ENCODE measurements at regions not wholly inside any gene's neighbourhood (a gene's known extent, or its start where the extent isn't known, plus 50 kb on each side); places are given as distances from the start of the nearest gene placed in this dataset.

DNA sequence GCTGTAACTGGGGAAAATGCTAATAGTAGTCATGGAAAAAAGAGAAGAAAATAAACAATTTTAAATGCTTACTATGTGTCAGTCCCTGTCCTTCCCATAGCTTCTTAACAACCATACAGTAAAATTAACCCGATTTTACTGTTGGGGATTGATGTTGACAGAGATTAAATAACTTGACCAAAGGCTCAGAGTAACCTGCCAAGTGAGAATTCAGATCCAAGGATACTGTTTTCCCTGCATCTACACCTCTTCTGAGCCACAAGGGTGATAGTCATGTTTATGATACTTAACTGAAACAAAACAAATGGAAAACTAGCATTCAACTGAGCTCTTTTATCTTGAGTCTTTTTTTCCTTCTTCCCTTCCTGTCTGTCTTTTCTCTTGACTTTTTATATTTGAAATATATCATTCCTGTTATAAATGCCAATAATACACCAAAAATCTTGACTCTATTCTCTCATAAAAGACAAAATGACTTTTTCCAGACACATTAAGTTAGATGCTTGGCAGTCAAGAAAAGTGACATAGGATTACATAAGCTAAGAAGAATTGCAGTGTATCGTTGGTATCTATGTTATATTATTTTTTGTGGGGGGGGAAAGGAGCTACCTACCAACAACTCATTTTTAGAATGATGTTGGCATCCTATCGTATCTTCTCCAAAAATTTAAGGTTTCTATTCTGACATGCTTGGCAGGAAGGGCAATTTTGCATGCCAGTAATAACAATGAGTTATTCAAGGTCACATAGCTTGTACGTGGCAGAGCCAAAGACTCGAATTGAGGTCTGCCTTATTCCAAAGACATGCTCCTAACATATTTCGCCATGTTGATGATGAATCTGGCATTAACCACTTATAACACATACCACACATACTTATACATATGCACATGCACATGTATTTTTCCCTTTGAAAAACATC is 306.6 kb upstream of the KCNH8 start:
- Histone ChIP-seq H3K4me2 (ENCODE audit: insufficient read depth in 1 of 2, low read depth in 2 of 2, low read length in 2 of 2) (no peak overlapping the region), H3K56ac (replicated peaks; ENCODE audit: insufficient read length, low read depth, low read length) (no peak overlapping the region), H2BK12ac (ENCODE audit: low read depth, low read length) (no peak overlapping the region), H4K5ac (ENCODE audit: insufficient read length, low read depth, low read length) (no peak overlapping the region), H3K27ac (ENCODE audit: low read depth, low read length) (no peak overlapping the region), H2BK120ac (replicated peaks; ENCODE audit: low read depth, low read length) (no peak overlapping the region), H3K9ac (replicated peaks in 1 of 4; ENCODE audit: extremely low read depth in 1 of 4, low read depth in 3 of 4, low read length in 3 of 4) (no peak overlapping the region), H3K79me2 (ENCODE audit: control insufficient read depth in 1 of 2, insufficient read depth in 2 of 2, low read length in 2 of 2) (no peaks in the 10 kb centered on the region), H3K36me3 (ENCODE audit: control insufficient read depth in 2 of 4, insufficient read depth in 4 of 4, low read length in 3 of 4) (no peaks in the 10 kb centered on the region), H3K9me3 (ENCODE audit: insufficient read depth in 2 of 2, low read depth in 1 of 2, low read length in 1 of 2) (no peaks in the 10 kb centered on the region), H3K4ac (replicated peaks; ENCODE audit: insufficient read length, low read depth, low read length) (no peak overlapping the region), H3K79me1 (ENCODE audit: low read depth, low read length) (no peaks in the 10 kb centered on the region), H3K23me2 (ENCODE audit: low read depth, low read length) (no peaks in the 10 kb centered on the region), H2BK15ac (ENCODE audit: low read length) (no peak overlapping the region), H3K23ac (ENCODE audit: insufficient read length) (no peak overlapping the region), H2BK20ac (ENCODE audit: low read length) (no peak overlapping the region), H4K91ac (replicated peaks; ENCODE audit: insufficient read length, low read length) (no peak overlapping the region), H3K18ac (ENCODE audit: extremely low read depth, low read length) (no peak overlapping the region), H3K4me1 (replicated peaks in 1 of 4; ENCODE audit: control insufficient read depth in 3 of 4, insufficient read depth in 4 of 4, low read length in 3 of 4) (peaks cover 0 to 3% (median 2%) of the 10 kb centered on the region in 4 experiments; a peak in 1 of 7 replicates), H2AFZ (ENCODE audit: low read length) (no peak overlapping the region), H2BK5ac (ENCODE audit: low read depth, low read length) (no peak overlapping the region), H4K8ac (ENCODE audit: extremely low read depth, insufficient read depth, low read length) (no peak overlapping the region), H3K4me3 (ENCODE audit: extremely low read depth in 1 of 4, insufficient read depth in 2 of 4, low read depth in 3 of 4, low read length in 4 of 4) (no peak overlapping the region), H3K27me3 (replicated peaks in 1 of 4; ENCODE audit: control insufficient read depth in 3 of 4, extremely low read depth in 1 of 4, insufficient read depth in 3 of 4, low read length in 3 of 4) (no peaks in the 10 kb centered on the region), H2AK5ac (ENCODE audit: low read depth, low read length) (no peak overlapping the region), H4K20me1 (replicated peaks in 1 of 2; ENCODE audit: control insufficient read depth in 1 of 2, insufficient read depth in 2 of 2, low read length in 2 of 2) (no peaks in the 10 kb centered on the region), H3K14ac (ENCODE audit: insufficient read length) (no peak overlapping the region)
- CTCF ChIA-PET (ENCODE audit: partially characterized antibody) = interaction anchor here (3.0 to 3.6 kb wide), 2 partner anchors 147 to 189 kb away, joined by 8 to 18 read pairs; no protein-coding TSS in a partner anchor
- WGBS, 2 experiments (ENCODE audit: extremely low coverage in 1 of 2, insufficient coverage in 1 of 2, insufficient read length in 1 of 2, insufficient replicate concordance in 2 of 2, low coverage in 1 of 2, low lambda C conversion rate in 2 of 2, missing lambda C conversion rate in 1 of 2) = 89% methylated on average over 6 of the region's 6 CpGs; no CpG with 5 or more reads in 1 of the 2 experiments
- FAIRE-seq (no peak), DNase-seq (ENCODE audit: low read depth in 1 of 2, low spot score in 2 of 2) (no peak)
- TF ChIP-seq TAF1 (IDR thresholded peaks at IDR 0.05; ENCODE audit: low read depth, low read length) (no peak), RBBP5 (IDR thresholded peaks at IDR 0.05; ENCODE audit: borderline replicate concordance, low read depth, low read length) (no peak), ASH2L (IDR thresholded peaks at IDR 0.05; ENCODE audit: low read length) (no peak), TAF7 (optimal IDR thresholded peaks at IDR 0.05; ENCODE audit: borderline replicate concordance, low read depth, low read length) (no peak), RXRA (IDR thresholded peaks at IDR 0.05; ENCODE audit: insufficient read depth, low read depth, low read length) (no peak)
- POLR2A ChIA-PET (ENCODE audit: partially characterized antibody) = no interaction called here

Data from H1 (cell line).